T1000 (cell line): ENCODE measurements at regions not wholly inside any gene's neighbourhood (a gene's known extent, or its start where the extent isn't known, plus 50 kb on each side); places are given as distances from the start of the nearest gene placed in this dataset.

Experiments
- DNase-seq: peaks from one replicate; lab custom pipeline; 2025; ENCODE audit warnings: mixed read lengths; lab: John Stamatoyannopoulos, UW

DNA sequence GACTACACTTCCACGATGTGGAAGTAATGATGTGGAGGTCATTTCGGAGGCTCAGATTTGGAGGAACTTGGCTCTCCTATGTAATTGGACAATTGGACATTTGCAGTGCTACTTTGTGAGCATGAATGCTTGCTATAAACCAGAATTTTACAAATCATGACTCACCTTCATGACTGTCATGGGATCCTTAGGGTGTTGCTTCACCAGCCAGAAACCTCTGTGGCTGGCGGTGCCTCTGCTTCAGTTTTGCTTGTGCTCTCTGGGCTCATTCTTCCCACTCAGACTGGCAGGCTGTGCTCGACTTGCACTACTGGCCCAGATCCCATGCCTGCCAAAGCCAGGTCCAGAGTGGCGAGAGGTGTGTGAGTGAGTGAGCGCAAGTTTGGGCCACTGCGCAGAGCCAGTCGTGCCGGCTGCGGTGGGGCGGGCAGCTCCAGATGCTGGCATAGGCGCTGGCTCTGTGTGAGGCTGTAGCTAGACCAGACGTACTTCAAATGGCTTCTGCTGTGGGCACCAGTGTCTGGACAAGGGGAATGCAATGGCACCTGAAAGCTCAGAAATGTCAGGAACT is 387.8 kb downstream of the AEBP2 start:
- DNase-seq = no peak

DNA sequence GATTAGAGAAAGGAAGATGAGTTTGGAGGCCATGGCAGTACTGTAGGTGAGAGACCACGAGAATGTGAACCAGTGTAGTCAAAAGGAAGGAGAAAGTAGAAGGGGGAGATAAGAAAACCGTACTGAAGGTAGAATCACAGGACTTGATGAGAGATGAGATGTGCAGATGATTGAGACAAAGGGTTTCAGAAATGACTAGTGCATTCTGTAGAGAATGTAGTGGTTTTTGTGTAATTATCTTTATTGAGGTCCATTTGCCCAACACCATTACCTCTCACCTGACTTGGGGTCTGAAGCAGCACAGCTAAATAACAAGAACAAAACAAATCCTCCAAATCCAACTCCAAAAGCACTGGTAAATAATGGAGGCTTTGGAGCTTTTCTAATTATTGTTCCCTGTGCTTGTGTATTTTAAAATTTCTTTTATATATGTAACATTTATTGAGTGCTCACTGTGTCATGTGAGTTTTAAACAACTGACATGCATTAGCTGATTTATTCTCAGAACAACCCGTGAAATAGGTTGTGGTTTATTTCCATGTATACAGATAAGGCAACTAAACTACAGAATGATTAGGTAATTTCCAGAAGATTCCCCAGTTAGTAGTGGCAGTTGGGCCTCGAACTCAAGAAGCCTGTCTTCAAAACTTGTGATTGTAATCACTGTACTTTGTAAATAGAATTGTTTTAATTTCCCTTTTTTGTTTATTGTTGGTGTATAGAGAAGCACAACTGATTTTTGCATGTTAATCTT is 390.0 kb downstream of the AEBP2 start:
- DNase-seq = no peak

DNA sequence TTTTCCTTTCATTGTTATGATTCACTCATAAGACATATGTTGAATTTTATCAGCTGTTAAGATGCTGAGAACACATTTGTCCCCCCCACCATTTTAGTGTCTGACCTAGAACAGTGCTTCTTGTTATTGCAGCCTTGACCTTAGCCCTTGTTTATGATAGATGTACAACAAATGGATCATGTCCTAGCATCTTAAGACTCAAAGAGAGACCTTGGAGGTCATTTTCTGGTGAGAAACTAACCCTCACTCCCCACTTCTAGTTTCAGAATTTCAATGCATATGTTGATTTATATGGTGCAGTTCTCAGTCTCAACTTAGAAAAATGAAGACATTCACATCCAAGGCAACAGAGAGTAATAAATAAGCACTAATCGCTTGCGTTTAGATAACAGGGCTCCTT is 391.2 kb downstream of the AEBP2 start:
- no peak for DNase-seq

DNA sequence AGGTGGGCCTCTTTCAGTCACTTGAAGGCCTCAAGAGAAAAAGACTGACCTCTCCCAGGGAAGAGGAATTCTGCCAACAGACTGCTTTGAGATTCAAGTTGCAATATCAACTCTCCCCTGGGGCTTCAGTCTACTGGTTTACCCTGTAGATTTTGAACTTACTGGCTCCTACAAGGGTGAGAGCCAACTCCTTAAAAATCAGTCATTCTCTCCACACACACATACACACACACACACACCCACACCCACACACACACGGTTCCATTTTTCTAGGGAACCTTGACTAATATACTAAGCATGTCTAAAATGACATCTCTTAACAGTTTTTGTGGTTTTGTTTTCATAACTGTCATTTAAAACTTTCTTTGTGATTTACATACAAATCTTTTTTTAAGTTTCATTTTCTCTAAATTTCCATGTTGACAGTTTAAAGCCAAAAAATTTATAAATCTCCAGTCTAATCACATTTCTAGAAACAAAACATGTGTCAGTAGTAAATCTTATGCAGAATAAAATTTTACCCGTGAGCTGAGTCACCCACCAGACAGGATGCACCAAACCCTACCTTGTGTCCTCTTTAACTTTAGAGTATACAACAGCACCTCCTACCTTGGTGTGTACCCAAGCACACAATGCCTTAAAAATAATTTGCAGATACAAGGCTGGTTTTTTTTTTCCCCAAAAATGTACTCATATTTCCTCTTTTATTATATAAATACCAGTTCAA is 394.6 kb downstream of the AEBP2 start:
- no peak for DNase-seq

DNA sequence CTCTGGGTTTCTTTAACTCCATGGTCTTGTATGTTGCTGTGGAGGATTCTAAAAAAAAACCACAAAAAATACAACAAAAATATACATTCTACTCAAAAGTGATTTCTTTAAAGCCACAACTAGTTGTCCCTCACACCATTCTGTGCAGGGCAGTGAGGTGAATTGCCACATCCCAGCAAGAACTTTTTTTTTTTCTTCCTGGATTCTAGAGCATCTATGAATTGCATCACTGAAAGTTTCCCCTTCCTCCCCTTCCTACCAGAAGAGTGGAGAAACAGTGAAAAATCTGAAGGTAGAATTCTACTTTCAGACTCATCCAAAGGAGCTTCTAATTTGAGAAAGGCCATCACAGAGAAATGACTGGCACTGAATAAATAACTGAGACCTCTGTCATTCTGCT is 395.3 kb downstream of the AEBP2 start:
- no peak for DNase-seq

DNA sequence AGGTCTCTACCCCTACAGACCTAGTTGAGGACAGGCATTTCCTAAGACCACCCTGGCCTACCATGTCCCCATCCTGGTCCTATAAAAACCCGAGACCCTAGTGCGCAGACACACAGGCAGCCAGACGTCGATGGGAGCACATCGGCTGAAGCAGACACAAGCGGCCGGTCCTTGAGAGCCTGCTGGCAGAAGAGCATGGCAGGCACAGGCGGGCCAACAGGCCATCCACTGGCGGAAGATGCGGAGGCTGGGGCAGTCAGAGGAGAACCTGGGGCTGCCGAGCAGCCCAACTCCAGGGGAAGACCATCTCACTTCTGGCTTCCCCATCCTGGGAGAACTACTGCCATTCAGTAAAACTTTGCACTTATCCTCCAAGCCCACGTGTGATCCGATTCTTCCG is 396.8 kb downstream of the AEBP2 start:
- no peak for DNase-seq

DNA sequence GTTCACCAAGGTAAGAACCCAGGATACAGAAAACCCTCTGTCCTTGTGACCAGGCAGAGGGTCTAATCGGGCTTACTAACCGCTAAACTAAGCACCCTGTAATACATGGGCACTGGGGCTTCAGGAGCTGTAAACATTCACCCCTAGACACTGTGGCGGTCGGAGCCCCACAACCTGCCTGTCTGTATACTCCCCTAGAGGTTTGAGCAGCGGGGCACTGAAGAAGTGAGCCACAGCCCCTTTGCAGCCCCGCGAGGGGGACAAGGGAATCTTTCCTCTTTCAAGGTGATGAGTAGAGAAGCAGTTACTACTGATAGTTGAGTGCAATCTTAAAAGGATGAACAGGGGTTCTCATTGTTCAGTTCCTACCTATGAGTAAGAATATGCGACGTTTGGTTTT is 397.2 kb downstream of the AEBP2 start:
- no peak for DNase-seq

DNA sequence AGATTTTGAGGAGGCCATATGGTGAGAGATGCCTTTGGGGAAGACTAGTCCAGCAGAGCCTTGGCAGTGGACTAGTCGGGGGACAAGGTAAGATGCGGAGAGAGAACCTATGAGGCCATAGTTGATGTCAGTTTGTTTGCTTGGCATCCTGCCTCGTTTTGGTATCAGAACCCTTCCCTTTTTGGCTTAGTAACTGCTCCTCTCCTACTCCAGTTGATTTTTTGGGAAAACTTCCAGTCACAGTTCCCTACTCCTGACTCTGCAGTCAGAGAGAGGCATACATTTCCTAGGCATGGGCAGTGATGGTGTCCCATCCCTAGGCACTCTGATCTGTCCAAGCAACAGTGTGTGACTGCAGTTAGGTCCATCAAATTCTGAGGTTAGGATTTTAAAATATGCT is 398.3 kb downstream of the AEBP2 start:
- no peak for DNase-seq

DNA sequence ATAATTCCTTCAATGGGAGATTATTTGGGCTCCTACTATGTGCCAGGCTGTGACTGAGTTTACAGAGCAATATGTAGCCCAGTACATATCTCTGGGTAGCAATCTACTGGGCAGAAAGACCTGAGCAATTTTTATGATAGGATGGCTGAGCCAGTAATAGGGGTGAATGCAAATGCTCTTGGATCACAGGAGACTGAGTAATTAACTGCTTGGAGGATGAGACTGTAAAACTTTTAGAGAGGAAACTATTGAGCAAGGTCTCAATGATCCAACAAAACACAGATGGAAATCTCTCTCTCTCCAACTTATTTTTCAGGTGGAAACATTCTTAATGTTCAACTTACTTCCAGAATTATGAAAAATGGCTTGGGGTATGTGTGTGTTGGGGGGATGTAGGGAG is 402.2 kb downstream of the AEBP2 start:
- no peak for DNase-seq

DNA sequence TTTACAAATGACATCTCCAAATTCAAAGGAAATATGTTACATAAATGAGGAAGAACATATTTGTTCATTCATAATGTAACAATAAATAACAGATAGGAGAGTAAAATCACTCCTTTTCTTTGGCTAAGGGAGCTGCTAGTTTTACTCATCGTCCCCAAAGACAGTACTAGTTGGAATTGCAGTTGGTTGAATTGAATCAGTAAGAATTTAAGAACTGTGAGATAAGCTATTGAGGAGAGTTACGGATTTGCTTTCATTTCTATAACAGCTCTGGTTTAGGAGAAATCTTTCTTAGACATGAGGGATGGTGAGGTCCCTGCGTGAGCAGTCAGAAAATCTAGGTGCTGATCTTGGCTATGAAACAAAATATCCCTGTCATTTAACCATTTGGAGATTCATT is 402.8 kb downstream of the AEBP2 start:
- DNase-seq = no peak

DNA sequence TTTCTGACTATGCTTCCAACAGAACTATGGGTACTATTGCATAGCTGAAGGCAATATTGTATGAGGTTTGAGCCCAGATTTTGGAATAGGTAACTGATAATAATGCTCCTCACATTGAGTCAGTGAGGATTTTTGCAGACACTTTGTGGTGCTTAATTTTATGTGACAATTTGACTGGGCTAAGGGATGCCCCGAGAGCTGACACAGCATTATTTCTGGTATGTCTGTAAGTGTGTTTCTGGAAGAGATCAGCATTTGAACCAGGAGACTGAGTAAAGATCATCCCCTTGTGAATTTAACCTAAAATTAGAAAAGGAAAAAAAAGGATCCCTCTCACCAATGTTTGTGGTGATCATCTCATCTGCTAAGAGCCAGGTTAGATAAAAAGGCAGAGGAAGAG is 404.9 kb downstream of the AEBP2 start:
- DNase-seq = no peak

DNA sequence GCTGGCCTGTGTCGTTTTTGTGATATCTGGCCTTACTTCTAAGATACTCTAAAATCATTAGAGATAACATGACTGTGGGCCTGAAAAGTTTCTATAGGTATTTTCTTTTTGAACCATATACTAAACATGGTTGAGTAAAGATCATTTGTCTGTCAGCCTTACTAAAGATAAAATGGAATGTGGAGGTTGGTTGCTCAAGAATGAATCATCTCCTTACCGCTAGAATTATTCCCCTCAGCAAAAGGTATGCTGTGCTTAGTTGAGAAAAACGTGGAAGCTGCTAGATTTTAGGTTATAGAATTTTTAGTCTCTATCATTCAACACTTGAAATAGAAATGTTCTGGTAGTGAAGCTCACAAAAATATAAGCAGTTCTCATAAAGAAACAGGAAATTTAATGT is 407.3 kb downstream of the AEBP2 start:
- DNase-seq = no peak

DNA sequence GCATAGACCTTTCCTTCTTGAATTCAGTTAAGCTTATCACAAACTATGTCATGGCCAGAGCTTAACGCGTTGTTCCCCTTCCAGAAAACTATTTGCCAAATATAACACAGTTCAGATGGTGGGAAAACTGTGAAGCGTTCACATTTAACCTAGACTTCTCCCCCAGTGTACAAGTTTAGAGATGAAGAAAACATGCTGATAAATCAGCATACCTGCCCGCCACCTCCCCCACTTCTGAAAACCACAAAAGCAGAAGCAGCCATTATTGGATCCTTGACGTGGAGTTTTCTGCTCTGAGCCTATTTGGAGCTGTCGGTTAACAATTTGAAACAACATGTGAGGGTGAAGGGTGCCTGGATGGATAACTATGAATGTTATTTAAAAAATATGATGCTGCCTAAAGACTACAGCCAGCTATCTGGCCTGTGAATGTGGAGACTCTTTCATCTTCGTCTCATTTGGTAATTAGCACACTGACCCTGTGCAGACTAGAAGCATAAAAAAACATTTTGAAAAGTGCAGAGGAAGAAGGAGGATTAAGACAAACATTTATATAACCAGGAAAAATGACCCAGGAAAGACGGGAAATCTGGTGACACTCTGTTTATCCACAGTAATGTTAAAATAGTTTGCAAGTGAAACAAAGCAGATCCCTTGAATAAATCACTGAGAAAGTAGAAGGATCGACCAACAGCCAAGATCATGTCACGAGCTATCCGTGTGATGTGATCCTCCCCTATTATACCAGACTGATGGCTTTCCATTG is 408.2 kb downstream of the AEBP2 start:
- DNase-seq = no peak

DNA sequence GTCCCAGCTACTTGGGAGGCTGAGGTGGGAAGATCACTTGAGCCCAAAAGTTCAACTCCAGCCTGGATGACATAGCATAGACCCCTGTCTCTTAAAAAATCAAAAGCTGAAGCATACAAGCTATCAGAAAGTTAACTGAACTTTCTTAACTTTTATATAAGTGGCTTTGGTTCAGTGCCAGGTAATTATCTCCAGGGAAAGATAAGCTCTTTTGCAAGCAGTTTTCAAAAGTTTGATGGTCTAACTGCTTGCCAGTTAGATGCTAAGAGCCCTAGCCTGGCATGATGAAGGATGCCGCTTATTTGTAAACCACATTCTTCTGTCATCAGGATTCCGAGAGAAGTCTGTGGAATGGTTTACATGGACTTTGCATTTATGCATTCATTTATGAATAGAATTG is 409.1 kb downstream of the AEBP2 start:
- no peak for DNase-seq

DNA sequence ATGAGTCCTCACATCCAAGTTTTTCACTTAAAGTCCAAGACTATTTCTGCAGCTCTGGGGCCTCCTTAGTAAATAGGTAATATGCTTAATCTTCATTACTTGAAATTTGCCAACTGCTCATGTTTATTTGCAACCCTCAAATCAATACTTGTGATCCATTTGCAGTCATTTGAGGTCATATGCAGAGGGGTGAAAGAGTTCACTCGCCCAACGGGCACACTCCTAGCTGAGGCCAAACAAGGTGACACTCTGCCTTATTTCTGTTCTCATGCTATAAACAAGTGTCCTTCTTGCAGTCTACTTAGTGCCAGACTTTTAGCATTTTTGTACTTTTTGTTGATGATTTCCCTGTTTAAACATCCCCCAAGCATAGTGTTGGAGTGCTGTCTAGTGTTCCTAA is 409.9 kb downstream of the AEBP2 start:
- no peak for DNase-seq

DNA sequence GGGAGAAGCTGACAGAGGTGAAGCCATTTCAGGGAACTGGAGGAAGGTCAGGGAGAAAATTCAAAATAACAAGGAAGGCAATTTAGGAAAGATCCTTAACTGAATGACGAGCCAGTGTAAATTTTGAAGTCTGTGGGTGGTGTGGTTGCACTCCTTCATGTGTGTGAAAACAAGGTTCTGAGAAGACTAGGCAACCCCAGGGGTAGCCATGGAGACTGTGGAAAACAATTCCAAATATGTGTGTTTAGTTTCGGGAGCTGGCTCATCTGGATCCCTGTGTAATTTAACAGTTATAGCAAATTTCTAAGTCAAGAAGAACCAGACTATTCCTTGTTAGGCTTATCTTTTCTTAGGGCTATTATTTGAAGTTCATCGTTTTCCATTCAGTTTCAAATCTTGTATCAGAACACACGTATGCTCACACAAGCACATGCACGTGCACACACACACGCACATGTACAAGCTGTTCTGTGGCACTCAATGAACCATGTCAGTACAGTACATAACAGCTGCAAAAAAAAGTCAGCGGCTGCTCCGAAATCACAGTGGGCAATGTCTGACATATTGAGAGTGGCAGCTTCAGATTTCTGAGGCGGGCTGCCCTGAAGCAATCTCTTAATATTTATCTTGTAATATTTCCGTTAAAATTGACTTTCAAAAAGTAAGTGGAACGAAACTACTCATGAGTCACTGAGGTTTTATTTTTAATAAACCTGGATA is 411.2 kb downstream of the AEBP2 start:
- DNase-seq = no peak

DNA sequence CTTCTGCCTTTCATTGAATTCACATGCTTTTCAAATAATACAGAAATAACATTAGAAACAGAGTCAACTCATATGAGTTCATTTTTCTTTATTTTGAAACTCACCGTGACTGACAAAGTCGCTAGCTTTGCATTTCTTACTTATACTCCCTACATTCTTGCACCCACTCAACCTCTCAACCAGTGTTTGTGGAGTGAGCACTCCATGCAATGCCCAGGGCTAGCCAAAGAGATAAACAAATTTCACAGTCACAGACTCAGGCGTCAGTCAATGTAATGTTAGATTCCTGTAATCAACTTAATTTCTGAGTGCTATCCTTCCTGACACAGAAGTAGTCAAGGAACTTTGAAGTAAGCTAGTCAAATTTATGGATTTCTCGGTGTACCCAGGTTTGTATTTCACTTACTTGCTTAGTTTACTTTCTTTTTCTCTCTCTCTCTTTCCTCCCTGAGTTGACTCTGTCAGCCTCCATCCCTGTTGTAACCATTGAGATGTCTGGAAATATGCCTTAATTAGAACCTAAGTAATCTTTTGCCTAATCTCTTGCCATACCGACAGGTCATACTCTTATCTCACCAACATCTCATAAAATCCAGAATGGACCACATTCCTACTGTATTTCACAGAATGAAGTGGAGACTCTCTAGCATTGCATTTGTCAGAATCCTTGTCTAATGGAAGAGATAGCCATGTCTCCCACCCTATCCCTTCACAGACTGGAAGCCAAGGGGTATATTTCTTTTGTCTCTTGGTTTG is 413.0 kb downstream of the AEBP2 start:
- no peak for DNase-seq

DNA sequence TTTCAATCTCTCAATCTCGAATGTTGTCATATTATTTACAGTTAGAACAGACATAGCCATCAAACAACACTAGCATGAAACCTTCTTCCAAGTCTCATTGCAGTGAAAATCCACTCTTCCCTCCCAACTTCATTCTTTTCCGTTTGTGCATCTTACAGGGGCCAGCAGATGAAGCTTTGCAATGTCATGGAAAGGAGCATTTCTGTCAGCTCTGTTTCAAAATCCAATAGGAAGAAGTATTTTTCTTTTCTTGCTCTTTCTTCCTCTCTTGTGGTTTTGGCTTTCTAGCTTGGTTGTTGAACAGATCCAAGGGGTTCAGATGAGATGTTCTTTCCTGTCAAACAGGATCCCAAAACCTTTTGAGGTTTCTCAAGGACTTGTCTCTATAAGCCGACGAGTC is 416.6 kb downstream of the AEBP2 start:
- no peak for DNase-seq

DNA sequence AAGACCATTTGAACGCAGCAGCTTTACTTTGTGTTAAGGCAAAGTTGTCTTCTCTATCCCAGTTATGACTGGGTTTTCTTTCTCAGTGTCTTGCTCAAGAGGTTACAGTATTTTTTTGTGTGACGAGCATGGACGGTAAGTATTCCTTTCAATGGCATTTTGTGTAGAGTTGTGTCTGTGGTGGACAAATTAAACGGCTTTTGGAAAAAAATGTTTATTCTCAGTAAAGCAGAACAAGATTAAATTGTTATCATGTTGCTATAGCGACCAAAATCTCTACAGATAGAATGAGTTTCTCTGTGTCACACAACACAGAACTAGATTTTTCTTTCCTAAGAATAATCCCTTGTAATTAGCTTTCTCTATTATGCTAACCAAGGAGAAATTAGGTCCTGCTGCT is 417.1 kb downstream of the AEBP2 start:
- no peak for DNase-seq

DNA sequence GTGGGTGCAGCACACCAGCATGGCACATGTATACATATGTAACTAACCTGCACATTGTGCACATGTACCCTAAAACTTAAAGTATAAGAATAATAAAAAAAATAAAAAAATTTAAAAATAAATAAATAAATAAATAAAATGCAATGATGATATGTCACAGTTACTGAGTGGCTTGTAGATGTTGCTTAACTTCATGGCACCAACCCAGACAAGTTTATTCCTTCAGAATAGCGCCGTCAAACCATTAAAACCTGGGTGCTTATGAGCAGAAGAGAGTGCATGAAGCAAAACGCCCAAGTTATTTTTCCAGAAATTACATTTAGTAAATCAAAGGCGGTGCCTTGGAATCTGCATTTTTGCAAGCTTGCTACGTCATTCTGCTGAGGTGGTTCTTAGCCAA is 417.9 kb downstream of the AEBP2 start:
- no peak for DNase-seq

DNA sequence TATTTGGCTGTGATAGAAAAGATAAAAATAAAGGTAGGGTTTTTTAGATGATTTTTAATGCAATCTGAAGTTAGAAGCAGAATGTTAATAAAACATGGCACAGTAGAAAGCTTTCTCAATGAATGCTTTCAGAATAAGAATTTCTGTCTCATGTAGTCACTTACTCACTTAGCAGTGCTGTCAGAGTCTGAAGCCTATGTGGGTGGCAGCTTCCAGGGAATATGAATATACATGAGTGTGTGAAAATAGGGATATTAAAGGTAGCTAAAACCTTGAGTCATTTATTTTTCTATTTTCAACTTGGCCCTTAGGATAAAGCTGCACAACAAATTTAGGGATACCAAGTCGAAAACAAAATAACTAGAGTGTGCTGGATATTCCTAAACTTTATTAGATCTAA is 427.9 kb downstream of the AEBP2 start:
- DNase-seq = no peak
